HG03457 (cell line): ENCODE measurements at regions not wholly inside any gene's neighbourhood (a gene's known extent, or its start where the extent isn't known, plus 50 kb on each side); places are given as distances from the start of the nearest gene placed in this dataset.

ENCODE experiments used
- ATAC-seq: cut with Tn5 transposase; IDR thresholded peaks from one replicate; pipeline ENCODE4 v1.9.1; 2021; ENCODE audit warnings: moderate number of reproducible peaks; ENCODE audit not compliant: unreplicated experiment

- no peak for ATAC-seq
Observed at GRCh38 chr20:50311308-50312001, 120.8 kb downstream of the CEBPB start.

GRCh38 chr20:50312002-50312681 lies 121.5 kb downstream of the CEBPB start:
- ATAC-seq: no peak

- ATAC-seq: no peak
Observed at GRCh38 chr20:50312682-50313521, 122.3 kb downstream of the CEBPB start.

- ATAC-seq: no peak
Observed at GRCh38 chr20:50313522-50313820, 122.8 kb downstream of the CEBPB start.

GRCh38 chr20:50313827-50314677 lies 123.4 kb downstream of the CEBPB start:
- no peak for ATAC-seq

GRCh38 chr20:50314678-50315335 lies 124.2 kb downstream of the CEBPB start:
- no peak for ATAC-seq

GRCh38 chr20:50315586-50316551 lies 125.2 kb downstream of the CEBPB start:
- no peak for ATAC-seq

GRCh38 chr20:50317116-50317515 lies 126.5 kb downstream of the CEBPB start:
- no peak for ATAC-seq

- ATAC-seq: no peak
Observed at GRCh38 chr20:50317609-50318008, 127.0 kb downstream of the CEBPB start.

- no peak for ATAC-seq
Observed at GRCh38 chr20:50318710-50319109, 128.1 kb downstream of the CEBPB start.

- no peak for ATAC-seq
Observed at GRCh38 chr20:50320005-50320900, 129.6 kb downstream of the CEBPB start.

- ATAC-seq: no peak
Observed at GRCh38 chr20:50320901-50321796, 130.5 kb downstream of the CEBPB start.

- ATAC-seq: no peak
Observed at GRCh38 chr20:50321797-50322480, 131.3 kb downstream of the CEBPB start.

- no peak for ATAC-seq
Observed at GRCh38 chr20:50322703-50323131, 132.1 kb downstream of the CEBPB start.

- ATAC-seq: no peak
Observed at GRCh38 chr20:50323209-50323608, 132.6 kb downstream of the CEBPB start.
